T-helper 1 cell treated with Interleukin-12 subunit alpha and Interleukin-12 subunit beta and Interleukin-4 antibody, amounts not matched to agents 30 μg/mL and 1 μg/mL, for 36 hours (primary cell): ENCODE measurements at regions not wholly inside any gene's neighbourhood (a gene's known extent, or its start where the extent isn't known, plus 50 kb on each side); places are given as distances from the start of the nearest gene placed in this dataset.

Experiments
- H3K27ac Mint-ChIP-seq: one replicate; pipeline ENCODE4 v1.8.0; 2021; ENCODE audit warnings: mild to moderate bottlenecking, mixed read lengths
- H3K27me3 Mint-ChIP-seq: one replicate; pipeline ENCODE4 v1.8.0; 2021; ENCODE audit warnings: low read depth, mixed read lengths
- H3K36me3 Mint-ChIP-seq: one replicate; pipeline ENCODE4 v1.8.0; 2021; ENCODE audit warnings: low read depth, mixed read lengths
- H3K4me1 Mint-ChIP-seq: one replicate; pipeline ENCODE4 v1.8.0; 2021; ENCODE audit warnings: low read depth, mixed read lengths
- H3K4me3 Mint-ChIP-seq: one replicate; pipeline ENCODE4 v1.8.0; 2021; ENCODE audit warnings: mild to moderate bottlenecking, moderate library complexity, mixed read lengths
- H3K9me3 Mint-ChIP-seq: one replicate; pipeline ENCODE4 v1.8.0; 2021; ENCODE audit warnings: mixed read lengths

GRCh38 chr2:118246726-118247125, 158.5 kb downstream of the INSIG2 start:
- no peaks in the 10 kb centered on the region for H3K4me1 Mint-ChIP-seq
- H3K36me3 Mint-ChIP-seq, result no peaks in the 10 kb centered on the region
- H3K27ac Mint-ChIP-seq, result no peak overlapping the region

GRCh38 chr2:118246079-118246478, 157.8 kb downstream of the INSIG2 start:
- Mint-ChIP-seq H3K27me3 (peaks cover 11% of the 10 kb centered on the region), H3K27ac (no peak overlapping the region), H3K9me3 (no peaks in the 10 kb centered on the region), H3K4me1 (no peaks in the 10 kb centered on the region), H3K4me3 (no peak overlapping the region), H3K36me3 (no peaks in the 10 kb centered on the region)

More at GRCh38 chr2:118246726-118247125, 158.5 kb downstream of the INSIG2 start:
- no peak overlapping the region for H3K4me3 Mint-ChIP-seq
- H3K27me3 Mint-ChIP-seq, result peaks cover 8% of the 10 kb centered on the region
- no peaks in the 10 kb centered on the region for H3K9me3 Mint-ChIP-seq

GRCh38 chr2:118244686-118245085, 156.4 kb downstream of the INSIG2 start:
- Mint-ChIP-seq H3K9me3 (no peaks in the 10 kb centered on the region), H3K4me1 (no peaks in the 10 kb centered on the region), H3K36me3 (no peaks in the 10 kb centered on the region), H3K27ac (no peak overlapping the region), H3K4me3 (no peak overlapping the region), H3K27me3 (peaks cover 14% of the 10 kb centered on the region)

GRCh38 chr2:118243031-118243430, 154.8 kb downstream of the INSIG2 start:
- Mint-ChIP-seq H3K4me3 (no peak overlapping the region), H3K27me3 (peaks cover 14% of the 10 kb centered on the region), H3K4me1 (no peaks in the 10 kb centered on the region), H3K36me3 (no peaks in the 10 kb centered on the region), H3K9me3 (no peaks in the 10 kb centered on the region), H3K27ac (no peak overlapping the region)

- H3K36me3 Mint-ChIP-seq, result no peaks in the 10 kb centered on the region
- H3K4me3 Mint-ChIP-seq, result no peak overlapping the region
- H3K27me3 Mint-ChIP-seq, result peaks cover 14% of the 10 kb centered on the region
- H3K4me1 Mint-ChIP-seq, result no peaks in the 10 kb centered on the region
- no peak overlapping the region for H3K27ac Mint-ChIP-seq
- H3K9me3 Mint-ChIP-seq, result no peaks in the 10 kb centered on the region
Measured at GRCh38 chr2:118242216-118242615, 153.9 kb downstream of the INSIG2 start.

GRCh38 chr2:118241128-118241527, 152.9 kb downstream of the INSIG2 start:
- peaks cover 14% of the 10 kb centered on the region for H3K27me3 Mint-ChIP-seq
- no peak overlapping the region for H3K4me3 Mint-ChIP-seq
- H3K36me3 Mint-ChIP-seq, result no peaks in the 10 kb centered on the region
- H3K4me1 Mint-ChIP-seq, result no peaks in the 10 kb centered on the region
- H3K9me3 Mint-ChIP-seq, result no peaks in the 10 kb centered on the region
- no peak overlapping the region for H3K27ac Mint-ChIP-seq

- Mint-ChIP-seq H3K27ac (no peak overlapping the region), H3K4me3 (no peak overlapping the region), H3K4me1 (no peaks in the 10 kb centered on the region), H3K27me3 (peaks cover 14% of the 10 kb centered on the region), H3K36me3 (no peaks in the 10 kb centered on the region), H3K9me3 (no peaks in the 10 kb centered on the region)
Measured at GRCh38 chr2:118240276-118240675, 152.0 kb downstream of the INSIG2 start.

GRCh38 chr2:118239284-118239683, 151.0 kb downstream of the INSIG2 start:
- Mint-ChIP-seq H3K36me3 (no peaks in the 10 kb centered on the region), H3K9me3 (no peaks in the 10 kb centered on the region), H3K4me3 (no peak overlapping the region), H3K27me3 (peaks cover 18% of the 10 kb centered on the region), H3K27ac (no peak overlapping the region), H3K4me1 (no peaks in the 10 kb centered on the region)

- H3K36me3 Mint-ChIP-seq, result no peaks in the 10 kb centered on the region
- no peaks in the 10 kb centered on the region for H3K4me1 Mint-ChIP-seq
- H3K4me3 Mint-ChIP-seq, result no peak overlapping the region
- H3K27ac Mint-ChIP-seq, result no peak overlapping the region
- H3K27me3 Mint-ChIP-seq, result peaks cover 20% of the 10 kb centered on the region
- no peaks in the 10 kb centered on the region for H3K9me3 Mint-ChIP-seq
Measured at GRCh38 chr2:118237451-118237850, 149.2 kb downstream of the INSIG2 start.

- H3K27ac Mint-ChIP-seq, result no peak overlapping the region
- peaks cover 20% of the 10 kb centered on the region for H3K27me3 Mint-ChIP-seq
- H3K36me3 Mint-ChIP-seq, result no peaks in the 10 kb centered on the region
- H3K4me1 Mint-ChIP-seq, result no peaks in the 10 kb centered on the region
- H3K9me3 Mint-ChIP-seq, result no peaks in the 10 kb centered on the region
- no peak overlapping the region for H3K4me3 Mint-ChIP-seq
Measured at GRCh38 chr2:118232796-118233195, 144.5 kb downstream of the INSIG2 start.

- Mint-ChIP-seq H3K36me3 (no peaks in the 10 kb centered on the region), H3K27me3 (peaks cover 23% of the 10 kb centered on the region), H3K4me1 (no peaks in the 10 kb centered on the region), H3K4me3 (no peak overlapping the region), H3K27ac (no peak overlapping the region), H3K9me3 (no peaks in the 10 kb centered on the region)
Measured at GRCh38 chr2:118232391-118232790, 144.1 kb downstream of the INSIG2 start.

GRCh38 chr2:118231759-118232158, 143.5 kb downstream of the INSIG2 start:
- Mint-ChIP-seq H3K4me3 (no peak overlapping the region), H3K27ac (no peak overlapping the region), H3K36me3 (no peaks in the 10 kb centered on the region), H3K4me1 (no peaks in the 10 kb centered on the region), H3K9me3 (no peaks in the 10 kb centered on the region), H3K27me3 (peaks cover 26% of the 10 kb centered on the region)

GRCh38 chr2:118227698-118228508, 139.6 kb downstream of the INSIG2 start:
- no peaks in the 10 kb centered on the region for H3K9me3 Mint-ChIP-seq
- no peak overlapping the region for H3K4me3 Mint-ChIP-seq
- H3K27ac Mint-ChIP-seq, result no peak overlapping the region
- peaks cover 45% of the 10 kb centered on the region for H3K27me3 Mint-ChIP-seq
- H3K4me1 Mint-ChIP-seq, result peaks cover 15% of the 10 kb centered on the region
- no peaks in the 10 kb centered on the region for H3K36me3 Mint-ChIP-seq

GRCh38 chr2:118225666-118226065, 137.4 kb downstream of the INSIG2 start:
- H3K9me3 Mint-ChIP-seq, result no peaks in the 10 kb centered on the region
- no peak overlapping the region for H3K27ac Mint-ChIP-seq
- H3K27me3 Mint-ChIP-seq, result peaks cover 61% of the 10 kb centered on the region
- H3K4me1 Mint-ChIP-seq, result peaks cover 23% of the 10 kb centered on the region
- no peak overlapping the region for H3K4me3 Mint-ChIP-seq
- no peaks in the 10 kb centered on the region for H3K36me3 Mint-ChIP-seq

GRCh38 chr2:118224895-118225311, 136.6 kb downstream of the INSIG2 start:
- Mint-ChIP-seq H3K27me3 (peaks cover 65% of the 10 kb centered on the region), H3K9me3 (no peaks in the 10 kb centered on the region), H3K27ac (peak overlapping the region; percentile 38), H3K36me3 (no peaks in the 10 kb centered on the region), H3K4me3 (peak overlapping the region; percentile 61), H3K4me1 (peaks cover 23% of the 10 kb centered on the region)
